ENCODE measurements at regions not wholly inside any gene's neighbourhood (a gene's known extent, or its start where the extent isn't known, plus 50 kb on each side); places are given as distances from the start of the nearest gene placed in this dataset.

DNA sequence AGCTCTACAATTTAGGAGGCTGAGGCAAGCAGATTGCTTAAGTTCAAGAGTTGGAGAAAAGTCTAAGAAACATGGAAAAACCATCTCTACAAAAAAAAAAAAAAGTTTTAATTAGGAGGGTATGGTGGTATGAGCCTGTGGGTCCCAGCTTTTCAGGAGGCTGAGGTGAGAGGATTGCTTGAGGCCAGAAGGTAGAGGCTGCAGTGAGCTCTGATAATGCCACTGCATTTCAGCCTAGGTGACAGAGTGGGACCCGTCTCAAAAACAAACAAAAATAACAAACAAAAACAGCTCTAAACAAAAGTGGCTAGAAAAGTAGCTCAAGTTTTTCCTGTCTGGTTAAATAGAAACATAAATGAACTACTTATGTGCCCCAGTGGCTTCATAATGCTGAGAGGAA lies 2133.6 kb upstream of the DEFB115 start (continued):
- TF ChIP-seq RELB (IDR thresholded peaks at IDR 0.05; ENCODE audit: low read depth) (no peak), WRNIP1 (IDR thresholded peaks at IDR 0.05; ENCODE audit: borderline replicate concordance, low read depth, low read length) (no peak)
